Activated CD8-positive, alpha-beta memory T cell treated with anti-CD3 and anti-CD28 coated beads, Interleukin-2, amount 50 U/mL, for 24 hours (primary cell): ENCODE measurements at regions not wholly inside any gene's neighbourhood (a gene's known extent, or its start where the extent isn't known, plus 50 kb on each side); places are given as distances from the start of the nearest gene placed in this dataset.

Experiments used
- DNase-seq: peaks from one replicate; pipeline ENCODE4 v3.0.0-alpha.2; 2020; ENCODE audit errors: extremely low read depth

GRCh38 chr20:52645822-52646221 lies 326.3 kb upstream of the TSHZ2 start:
- no peak for DNase-seq

GRCh38 chr20:52643034-52643433 lies 329.1 kb upstream of the TSHZ2 start:
- DNase-seq, result no peak

GRCh38 chr20:52637201-52637600 lies 335.0 kb upstream of the TSHZ2 start:
- DNase-seq, result no peak

- DNase-seq, result no peak
Measured at GRCh38 chr20:52631469-52631868, 340.7 kb upstream of the TSHZ2 start.

- no peak for DNase-seq
Measured at GRCh38 chr20:52630138-52630537, 342.0 kb upstream of the TSHZ2 start.

DNA sequence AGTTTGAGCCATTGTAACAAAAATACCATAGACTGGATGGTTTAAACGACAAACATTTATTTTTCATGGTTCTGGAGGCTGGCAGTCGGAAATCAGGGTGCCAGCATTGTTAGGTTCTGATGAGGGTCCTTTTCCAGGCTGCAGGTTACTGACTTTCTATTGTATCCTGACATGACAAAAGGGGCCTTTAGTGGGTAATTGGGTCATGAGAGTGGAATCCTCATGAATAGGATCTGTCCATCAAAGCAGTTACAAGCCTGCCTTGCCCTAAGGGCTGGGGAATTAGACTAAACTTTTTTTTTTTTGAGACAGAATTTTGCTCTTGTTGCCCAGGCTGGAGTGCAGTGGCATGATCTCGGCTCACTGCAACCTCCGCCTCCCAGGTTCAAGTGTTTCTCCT lies 347.9 kb upstream of the TSHZ2 start:
- DNase-seq, result no peak

- DNase-seq, result no peak
Measured at GRCh38 chr20:52622081-52622480, 350.1 kb upstream of the TSHZ2 start.

DNA sequence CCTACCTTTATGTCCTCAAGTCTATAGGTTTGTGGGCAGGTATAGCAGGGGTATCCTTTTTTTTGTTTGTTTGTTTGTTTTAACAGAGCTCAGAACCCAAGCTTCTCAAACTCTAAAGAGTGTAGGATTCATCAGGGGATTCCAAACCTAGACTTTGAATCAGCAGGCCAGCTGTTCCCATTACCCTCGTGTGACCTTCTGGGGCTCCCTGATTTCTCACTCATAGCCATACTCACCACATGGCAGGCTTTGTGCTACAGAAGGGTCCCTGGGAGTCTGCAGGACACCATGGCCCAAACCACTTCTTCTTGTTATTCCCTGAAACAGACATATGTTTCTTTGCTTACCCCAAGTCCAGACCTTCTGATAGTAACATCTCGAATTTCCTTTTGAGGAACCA lies 350.8 kb upstream of the TSHZ2 start:
- no peak for DNase-seq

GRCh38 chr20:52619671-52620070 lies 352.5 kb upstream of the TSHZ2 start:
- DNase-seq, result no peak

GRCh38 chr20:52619101-52619500 lies 353.1 kb upstream of the TSHZ2 start:
- DNase-seq, result no peak

DNA sequence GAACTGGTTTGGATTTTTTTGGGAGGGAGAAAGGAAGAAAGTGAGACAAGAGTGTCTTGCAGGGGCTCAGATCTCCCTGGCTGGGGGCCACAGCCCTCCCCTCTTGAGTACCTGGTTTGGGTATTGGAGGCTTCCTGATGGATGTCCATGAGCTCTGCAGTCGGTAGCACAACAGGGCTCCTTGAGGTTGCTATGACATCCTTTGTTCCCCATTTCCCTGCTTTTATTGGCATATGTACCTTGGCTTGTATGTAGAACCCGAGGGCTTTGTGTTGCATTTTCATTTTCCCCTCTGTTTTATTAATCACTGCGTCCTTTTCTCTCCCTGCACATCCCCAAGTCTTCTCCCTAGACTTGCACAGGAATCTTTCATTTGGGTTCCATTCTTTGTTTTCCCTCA lies 355.5 kb upstream of the TSHZ2 start:
- DNase-seq, result no peak

GRCh38 chr20:52614051-52614863 lies 357.9 kb upstream of the TSHZ2 start:
- DNase-seq, result no peak

- DNase-seq, result no peak
Measured at GRCh38 chr20:52612046-52612632, 360.0 kb upstream of the TSHZ2 start.

DNA sequence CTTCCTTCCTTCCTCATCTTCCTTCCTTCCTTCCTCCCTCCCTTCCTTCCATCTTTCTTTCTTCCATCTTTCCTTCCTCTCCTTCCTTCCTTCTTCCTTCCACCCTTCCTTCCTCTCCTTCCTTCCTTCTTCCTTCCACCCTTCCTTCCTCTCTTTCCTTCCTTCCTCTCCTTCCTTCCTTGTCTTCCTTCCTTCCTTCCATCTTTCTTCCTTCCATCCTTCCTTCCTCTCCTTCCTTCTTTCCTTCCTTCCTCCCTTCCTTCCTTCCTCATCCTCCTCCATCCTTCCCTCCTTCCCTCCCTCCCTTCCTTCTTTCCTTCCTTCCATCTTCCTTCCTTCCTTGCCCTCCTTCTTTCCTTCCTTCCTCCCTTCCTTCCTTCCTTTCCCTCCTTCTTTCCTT lies 361.4 kb upstream of the TSHZ2 start:
- DNase-seq, result no peak

GRCh38 chr20:52601295-52601971 lies 370.7 kb upstream of the TSHZ2 start:
- DNase-seq, result no peak

GRCh38 chr20:52596256-52596655 lies 375.9 kb upstream of the TSHZ2 start:
- no peak for DNase-seq

DNA sequence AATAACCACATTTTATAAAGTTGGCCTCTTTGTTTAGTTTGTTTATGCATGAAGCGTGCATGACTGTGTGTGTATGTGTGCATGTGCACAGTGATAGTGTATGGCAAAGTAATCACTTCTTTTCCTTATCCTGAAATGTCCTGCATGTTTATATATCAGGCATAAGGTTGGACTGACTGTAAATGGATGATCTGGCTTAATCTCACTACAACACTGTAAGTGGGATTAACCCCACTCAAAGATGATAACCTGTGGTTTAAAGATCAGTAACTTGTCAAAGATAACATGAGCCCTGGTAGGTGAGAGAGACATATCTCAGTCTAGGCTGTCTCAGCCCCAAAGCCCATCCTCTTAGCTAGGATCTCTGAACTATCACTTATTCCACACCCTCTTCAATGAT lies 376.6 kb upstream of the TSHZ2 start:
- DNase-seq, result no peak

- DNase-seq, result no peak
Measured at GRCh38 chr20:52593654-52594053, 378.5 kb upstream of the TSHZ2 start.

GRCh38 chr20:52592567-52592966 lies 379.6 kb upstream of the TSHZ2 start:
- no peak for DNase-seq

DNA sequence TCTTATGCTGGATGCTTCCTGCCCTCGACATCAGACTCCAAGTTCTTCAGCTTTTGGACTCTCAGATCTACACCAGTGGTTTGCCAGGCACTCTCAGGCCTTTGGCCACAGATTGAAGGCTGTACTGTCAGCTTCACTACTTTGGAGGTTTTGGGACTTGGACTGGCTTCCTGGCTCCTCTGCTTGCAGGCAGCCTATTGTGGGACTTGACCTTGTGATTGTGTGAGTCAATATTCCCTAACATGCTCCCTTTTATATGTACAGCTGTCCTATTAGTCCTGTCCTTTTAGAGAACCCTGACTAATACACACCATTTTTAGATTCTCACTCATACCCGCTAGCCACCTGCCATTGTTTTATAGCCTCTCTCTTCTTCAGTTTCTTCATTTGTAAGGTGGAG lies 382.1 kb upstream of the TSHZ2 start:
- no peak for DNase-seq

DNA sequence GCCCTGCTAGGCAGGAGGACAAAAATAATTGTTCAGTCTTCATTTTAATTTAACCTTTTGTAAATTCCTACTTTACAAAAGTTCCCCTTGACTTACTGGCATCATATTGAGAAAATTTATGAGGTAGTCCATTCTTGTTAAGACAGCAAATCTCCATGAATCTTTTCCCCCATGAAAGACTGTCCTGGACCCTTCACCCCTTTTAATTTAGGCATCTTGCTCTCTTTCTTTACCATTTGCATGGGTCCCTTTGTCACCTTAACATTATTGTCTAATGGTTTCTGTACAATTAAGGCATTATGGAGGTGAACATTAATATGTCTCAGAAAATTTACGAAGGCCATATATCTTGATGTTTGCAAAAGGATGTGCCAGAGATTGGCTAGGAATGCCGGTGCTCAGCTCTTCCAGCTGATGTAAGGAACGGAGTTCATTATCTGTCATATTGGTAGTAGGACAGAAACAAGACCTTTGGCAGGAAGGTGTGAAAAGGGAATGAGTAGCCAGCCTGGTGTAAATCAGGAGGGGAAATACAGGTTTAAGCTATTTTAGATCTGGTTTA lies 382.8 kb upstream of the TSHZ2 start:
- DNase-seq, result no peak

GRCh38 chr20:52586660-52587059 lies 385.5 kb upstream of the TSHZ2 start:
- no peak for DNase-seq

- DNase-seq, result no peak
Measured at GRCh38 chr20:52585333-52585732, 386.8 kb upstream of the TSHZ2 start.
